WI38 (cell line): ENCODE measurements at regions not wholly inside any gene's neighbourhood (a gene's known extent, or its start where the extent isn't known, plus 50 kb on each side); places are given as distances from the start of the nearest gene placed in this dataset.

Experiments
- H3K4me3 ChIP-seq: 2 replicates; pipeline ENCODE4 v1.5.1; 2011; ENCODE audit warnings: low read depth, mild to moderate bottlenecking, control low read depth, low read length
- TF ChIP-seq, protein P1 (sequence below): IDR thresholded peaks from 2 replicates; pipeline ENCODE4 v1.5.1; 2012; ENCODE audit warnings: low read depth, mild to moderate bottlenecking, control low read depth, low read length

DNA sequence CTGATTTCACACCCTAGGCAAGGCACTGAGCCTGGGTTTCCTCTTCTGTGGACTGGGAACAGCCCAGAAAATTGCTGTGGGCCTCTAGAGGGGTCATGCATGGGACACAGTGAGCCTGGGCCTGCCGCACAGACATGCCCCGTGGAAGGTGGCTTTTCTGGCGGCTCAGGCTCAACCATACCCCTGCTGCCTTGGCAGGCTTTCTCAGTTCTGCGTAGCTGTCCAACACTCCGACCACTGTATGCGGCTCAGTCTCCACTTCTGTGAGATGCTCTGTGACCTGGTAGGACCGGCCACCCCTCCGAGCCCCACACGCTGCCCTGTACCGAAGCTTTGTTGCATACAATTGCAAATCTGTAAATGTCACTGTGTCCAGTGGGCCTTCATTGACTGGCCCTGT is 126.3 kb downstream of the UQCRFS1 start:
- H3K4me3 ChIP-seq: no peak overlapping the region
- TF ChIP-seq, protein P1, sequence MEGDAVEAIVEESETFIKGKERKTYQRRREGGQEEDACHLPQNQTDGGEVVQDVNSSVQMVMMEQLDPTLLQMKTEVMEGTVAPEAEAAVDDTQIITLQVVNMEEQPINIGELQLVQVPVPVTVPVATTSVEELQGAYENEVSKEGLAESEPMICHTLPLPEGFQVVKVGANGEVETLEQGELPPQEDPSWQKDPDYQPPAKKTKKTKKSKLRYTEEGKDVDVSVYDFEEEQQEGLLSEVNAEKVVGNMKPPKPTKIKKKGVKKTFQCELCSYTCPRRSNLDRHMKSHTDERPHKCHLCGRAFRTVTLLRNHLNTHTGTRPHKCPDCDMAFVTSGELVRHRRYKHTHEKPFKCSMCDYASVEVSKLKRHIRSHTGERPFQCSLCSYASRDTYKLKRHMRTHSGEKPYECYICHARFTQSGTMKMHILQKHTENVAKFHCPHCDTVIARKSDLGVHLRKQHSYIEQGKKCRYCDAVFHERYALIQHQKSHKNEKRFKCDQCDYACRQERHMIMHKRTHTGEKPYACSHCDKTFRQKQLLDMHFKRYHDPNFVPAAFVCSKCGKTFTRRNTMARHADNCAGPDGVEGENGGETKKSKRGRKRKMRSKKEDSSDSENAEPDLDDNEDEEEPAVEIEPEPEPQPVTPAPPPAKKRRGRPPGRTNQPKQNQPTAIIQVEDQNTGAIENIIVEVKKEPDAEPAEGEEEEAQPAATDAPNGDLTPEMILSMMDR: no peak

DNA sequence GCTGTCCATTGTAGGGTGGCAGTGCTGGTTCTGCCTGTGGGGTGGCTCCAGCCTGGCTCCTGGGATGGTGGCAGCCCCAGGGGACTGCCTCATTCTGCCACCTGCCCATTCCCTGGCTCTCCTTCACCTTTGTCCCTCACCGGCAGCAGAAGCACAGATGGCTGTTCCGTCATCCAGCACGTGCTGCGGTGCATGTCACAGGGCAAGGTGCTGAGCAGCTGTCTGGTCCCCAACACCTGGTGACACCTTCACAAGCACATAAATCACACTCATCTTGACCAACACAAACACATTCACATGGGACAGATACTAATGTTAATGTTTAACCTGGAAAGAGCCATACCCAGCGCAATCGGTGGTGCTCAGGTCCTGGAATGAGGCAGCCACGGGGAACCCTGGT is 126.8 kb downstream of the UQCRFS1 start:
- TF ChIP-seq, protein P1: no peak
- H3K4me3 ChIP-seq: no peak overlapping the region

DNA sequence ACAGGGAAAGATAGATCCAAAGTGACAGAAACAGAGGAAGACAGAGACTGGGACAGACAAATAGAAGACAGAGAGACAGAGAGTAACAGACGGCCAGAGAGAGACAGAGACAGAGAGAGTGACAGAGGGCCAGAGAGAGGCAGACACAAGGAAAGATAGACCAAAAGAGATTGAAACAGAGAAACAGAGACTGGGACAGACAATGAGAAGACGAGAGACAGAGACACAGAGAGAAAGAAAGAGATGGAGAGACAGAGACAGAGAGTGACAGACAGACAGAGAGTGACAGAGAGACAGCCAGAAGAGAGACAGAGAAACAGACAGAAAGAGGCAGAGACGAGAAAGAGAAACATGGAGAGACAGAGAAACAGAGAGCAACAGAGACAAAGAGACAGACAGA is 127.3 kb downstream of the UQCRFS1 start:
- TF ChIP-seq, protein P1: no peak
- H3K4me3 ChIP-seq: no peak overlapping the region

DNA sequence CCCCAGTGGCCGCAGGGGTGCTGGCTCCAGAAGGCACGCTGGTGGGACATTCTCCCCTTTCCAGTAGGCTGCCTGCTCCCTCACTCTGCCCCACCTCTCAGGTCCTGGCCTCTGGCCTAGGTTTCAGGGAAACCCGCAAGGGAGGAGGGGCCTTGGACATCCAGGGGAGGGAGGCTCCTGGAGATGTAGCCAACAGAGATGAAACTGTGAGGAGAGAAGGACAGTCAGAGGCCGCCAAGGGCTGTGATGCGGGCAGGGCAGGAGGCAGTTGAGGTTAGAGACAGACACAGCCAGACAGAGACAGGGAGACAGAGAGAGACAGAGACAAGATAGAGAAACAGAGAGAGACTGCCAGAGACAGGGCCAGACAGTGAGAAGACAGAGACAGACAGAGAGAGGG is 127.7 kb downstream of the UQCRFS1 start:
- no peak overlapping the region for H3K4me3 ChIP-seq
- TF ChIP-seq, protein P1: no peak

DNA sequence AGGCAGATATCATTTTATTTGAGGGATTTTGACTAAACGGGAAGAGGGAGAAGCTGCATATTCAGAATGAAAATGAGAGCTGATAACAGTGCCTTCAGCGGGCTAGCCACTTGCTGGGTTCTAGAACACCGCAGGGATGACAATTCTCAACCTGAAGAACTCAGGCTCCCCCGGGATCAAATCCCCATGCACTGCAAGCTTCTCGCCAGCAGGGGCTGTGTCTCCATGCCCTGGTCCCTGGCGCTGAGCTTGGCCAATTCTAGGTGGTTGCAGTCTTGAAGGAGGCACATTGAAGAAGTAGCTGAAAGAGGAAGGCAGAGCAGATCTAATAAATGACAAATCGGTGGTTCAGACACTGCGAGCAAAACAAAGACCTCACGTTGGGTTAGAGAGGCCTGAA is 128.7 kb downstream of the UQCRFS1 start:
- H3K4me3 ChIP-seq: no peak overlapping the region
- TF ChIP-seq, protein P1: no peak

DNA sequence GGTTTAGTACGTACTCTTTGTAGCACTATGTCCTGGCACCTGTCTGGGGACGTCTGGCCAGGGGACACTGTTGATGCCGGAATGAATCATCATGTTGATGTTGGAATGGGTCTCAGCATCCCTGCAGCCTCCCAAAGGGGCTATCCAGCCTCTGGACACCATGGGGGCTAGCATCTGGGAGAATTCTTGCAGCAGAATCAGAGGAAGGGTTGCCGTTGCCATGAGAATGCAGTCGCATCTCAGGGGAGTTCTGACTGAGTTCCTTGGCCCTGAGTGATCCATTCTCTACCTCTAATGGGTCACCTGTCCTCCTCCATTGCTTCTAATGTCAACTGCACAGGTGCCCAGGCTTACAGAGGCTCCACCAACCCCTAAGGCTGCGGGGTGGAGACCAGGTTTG is 129.1 kb downstream of the UQCRFS1 start:
- H3K4me3 ChIP-seq: no peak overlapping the region
- TF ChIP-seq, protein P1: no peak

DNA sequence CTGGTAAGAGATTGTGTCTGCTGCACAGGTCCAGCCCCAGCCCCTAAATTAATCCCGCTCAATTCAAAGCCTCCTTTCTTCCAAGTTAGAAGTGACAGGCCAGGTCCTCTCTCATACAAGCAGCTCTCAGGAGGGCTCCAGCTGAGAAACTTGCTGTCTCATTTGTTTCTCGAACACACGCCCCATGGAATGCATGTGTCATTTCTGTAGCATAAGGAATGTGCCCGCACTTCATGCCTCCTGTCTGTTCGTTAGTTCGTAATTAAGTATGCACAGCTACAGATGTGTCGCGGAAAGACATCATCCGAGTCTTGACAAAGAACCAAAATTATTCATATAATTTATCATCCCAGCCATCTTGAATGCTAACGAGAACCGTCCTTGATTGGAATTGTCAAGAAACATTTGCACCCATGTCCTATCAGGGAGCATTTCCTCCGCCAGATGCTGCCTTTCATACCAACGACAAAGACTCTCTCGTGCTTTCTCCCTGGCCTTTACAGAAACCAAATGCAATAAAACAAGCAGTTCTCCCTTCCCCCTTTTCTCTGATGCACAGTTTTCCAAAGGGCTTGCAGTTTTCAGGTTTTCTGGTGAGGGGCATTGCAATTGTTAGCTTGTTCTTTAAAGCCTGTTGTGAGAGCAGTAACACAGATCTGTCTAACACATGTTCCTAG is 133.5 kb downstream of the UQCRFS1 start:
- H3K4me3 ChIP-seq: no peak overlapping the region
- TF ChIP-seq, protein P1: no peak
